Adipocyte (in vitro differentiated cells): ENCODE measurements at regions not wholly inside any gene's neighbourhood (a gene's known extent, or its start where the extent isn't known, plus 50 kb on each side); places are given as distances from the start of the nearest gene placed in this dataset.

Source experiments
- DNase-seq: peaks from one replicate; pipeline ENCODE4 v3.0.0-alpha.2; 2015; ENCODE audit warnings: low read depth
- H3K27me3 ChIP-seq: replicated peaks from 2 replicates; pipeline ENCODE4 v1.7.0; 2013; ENCODE audit warnings: mild to moderate bottlenecking, low read length, moderate library complexity; ENCODE audit not compliant: control insufficient read depth, insufficient read depth
- H3K36me3 ChIP-seq: 2 replicates; pipeline ENCODE4 v1.7.0; 2013; ENCODE audit warnings: low read length, mild to moderate bottlenecking, moderate library complexity; ENCODE audit not compliant: control insufficient read depth, insufficient read depth, severe bottlenecking
- H3K4me1 ChIP-seq: 2 replicates; pipeline ENCODE4 v1.7.0; 2013; ENCODE audit warnings: mild to moderate bottlenecking, low read length, moderate library complexity; ENCODE audit not compliant: control insufficient read depth, insufficient read depth
- H3K4me3 ChIP-seq: 2 replicates; pipeline ENCODE4 v1.7.0; 2013; ENCODE audit warnings: mild to moderate bottlenecking, low read length, moderate library complexity
- H3K9ac ChIP-seq: 2 replicates; pipeline ENCODE4 v1.7.0; 2013; ENCODE audit warnings: mild to moderate bottlenecking, low read length, moderate library complexity
- H3K9me3 ChIP-seq: 2 replicates; pipeline ENCODE4 v1.7.0; 2013; ENCODE audit warnings: mild to moderate bottlenecking, low read length, moderate library complexity; ENCODE audit not compliant: control insufficient read depth

GRCh38 chr1:199265319-199265718, 626.5 kb downstream of the PTPRC start:
- Histone ChIP-seq H3K9ac (no peak overlapping the region), H3K36me3 (no peaks in the 10 kb centered on the region), H3K4me3 (no peak overlapping the region), H3K9me3 (no peaks in the 10 kb centered on the region), H3K27me3 (no peaks in the 10 kb centered on the region), H3K4me1 (no peaks in the 10 kb centered on the region)
- DNase-seq: no peak

GRCh38 chr1:199269241-199269640, 630.4 kb downstream of the PTPRC start:
- no peaks in the 10 kb centered on the region for H3K27me3 ChIP-seq
- peaks cover 26% of the 10 kb centered on the region for H3K4me1 ChIP-seq
- no peaks in the 10 kb centered on the region for H3K9me3 ChIP-seq
- H3K36me3 ChIP-seq: no peaks in the 10 kb centered on the region
- no peak overlapping the region for H3K4me3 ChIP-seq
- no peak overlapping the region for H3K9ac ChIP-seq
- no peak for DNase-seq

GRCh38 chr1:199272139-199272544, 633.3 kb downstream of the PTPRC start:
- H3K4me3 ChIP-seq: peak overlapping the region; percentile 48
- H3K27me3 ChIP-seq: no peaks in the 10 kb centered on the region
- no peaks in the 10 kb centered on the region for H3K36me3 ChIP-seq
- no peak overlapping the region for H3K9ac ChIP-seq
- DNase-seq: peak; percentile 94
- H3K4me1 ChIP-seq: peaks cover 26% of the 10 kb centered on the region
- H3K9me3 ChIP-seq: no peaks in the 10 kb centered on the region

- no peaks in the 10 kb centered on the region for H3K9me3 ChIP-seq
Observed at GRCh38 chr1:199272628-199273086, 633.8 kb downstream of the PTPRC start.

GRCh38 chr1:199273837-199274379, 635.1 kb downstream of the PTPRC start:
- no peaks in the 10 kb centered on the region for H3K36me3 ChIP-seq
- H3K4me1 ChIP-seq: peaks cover 26% of the 10 kb centered on the region
- peak; percentile 65 for DNase-seq
- no peaks in the 10 kb centered on the region for H3K27me3 ChIP-seq
- H3K9me3 ChIP-seq: no peaks in the 10 kb centered on the region
- H3K9ac ChIP-seq: no peak overlapping the region
- no peak overlapping the region for H3K4me3 ChIP-seq

More at GRCh38 chr1:199272628-199273086, 633.8 kb downstream of the PTPRC start:
- no peak overlapping the region for H3K9ac ChIP-seq
- peak; percentile 85 for DNase-seq
- H3K4me1 ChIP-seq: peaks cover 26% of the 10 kb centered on the region
- peak overlapping the region; percentile 48 for H3K4me3 ChIP-seq
- no peaks in the 10 kb centered on the region for H3K36me3 ChIP-seq
- no peaks in the 10 kb centered on the region for H3K27me3 ChIP-seq

- H3K9ac ChIP-seq: no peak overlapping the region
- peak; percentile 58 for DNase-seq
Observed at GRCh38 chr1:199279067-199279466, 640.2 kb downstream of the PTPRC start.

GRCh38 chr1:199279872-199280645, 641.2 kb downstream of the PTPRC start:
- Histone ChIP-seq H3K4me1 (no peaks in the 10 kb centered on the region), H3K9me3 (no peaks in the 10 kb centered on the region), H3K9ac (no peak overlapping the region), H3K36me3 (no peaks in the 10 kb centered on the region), H3K27me3 (no peaks in the 10 kb centered on the region), H3K4me3 (no peak overlapping the region)
- peak; percentile 65 for DNase-seq

More at GRCh38 chr1:199279067-199279466, 640.2 kb downstream of the PTPRC start:
- Histone ChIP-seq H3K9me3 (no peaks in the 10 kb centered on the region), H3K4me3 (no peak overlapping the region), H3K4me1 (peaks cover 1% of the 10 kb centered on the region), H3K27me3 (no peaks in the 10 kb centered on the region), H3K36me3 (no peaks in the 10 kb centered on the region)

- Histone ChIP-seq H3K4me3 (no peak overlapping the region), H3K4me1 (no peaks in the 10 kb centered on the region), H3K27me3 (no peaks in the 10 kb centered on the region), H3K36me3 (no peaks in the 10 kb centered on the region), H3K9me3 (no peaks in the 10 kb centered on the region), H3K9ac (no peak overlapping the region)
- DNase-seq: no peak
Observed at GRCh38 chr1:199282751-199283305, 644.0 kb downstream of the PTPRC start.

- no peak for DNase-seq
- H3K4me3 ChIP-seq: no peak overlapping the region
- no peaks in the 10 kb centered on the region for H3K9me3 ChIP-seq
- no peaks in the 10 kb centered on the region for H3K4me1 ChIP-seq
- H3K36me3 ChIP-seq: no peaks in the 10 kb centered on the region
- H3K27me3 ChIP-seq: no peaks in the 10 kb centered on the region
- H3K9ac ChIP-seq: no peak overlapping the region
Observed at GRCh38 chr1:199283794-199284193, 645.0 kb downstream of the PTPRC start.

GRCh38 chr1:199287206-199287605, 648.4 kb downstream of the PTPRC start:
- no peaks in the 10 kb centered on the region for H3K4me1 ChIP-seq
- no peaks in the 10 kb centered on the region for H3K36me3 ChIP-seq
- no peak overlapping the region for H3K4me3 ChIP-seq
- no peaks in the 10 kb centered on the region for H3K27me3 ChIP-seq
- H3K9ac ChIP-seq: no peak overlapping the region
- no peaks in the 10 kb centered on the region for H3K9me3 ChIP-seq
- DNase-seq: no peak

GRCh38 chr1:199287647-199288046, 648.8 kb downstream of the PTPRC start:
- DNase-seq: no peak
- Histone ChIP-seq H3K4me1 (no peaks in the 10 kb centered on the region), H3K36me3 (no peaks in the 10 kb centered on the region), H3K9me3 (no peaks in the 10 kb centered on the region), H3K4me3 (no peak overlapping the region), H3K27me3 (no peaks in the 10 kb centered on the region), H3K9ac (no peak overlapping the region)
